Glutamatergic neuron (in vitro differentiated cells): ENCODE measurements at regions not wholly inside any gene's neighbourhood (a gene's known extent, or its start where the extent isn't known, plus 50 kb on each side); places are given as distances from the start of the nearest gene placed in this dataset.

ENCODE experiments used
- DNase-seq: peaks from one replicate; pipeline ENCODE4 v3.0.0; 2022
- H3K27ac Mint-ChIP-seq: one replicate; pipeline ENCODE4 v1.8.0; 2020; ENCODE audit warnings: mild to moderate bottlenecking, mixed read lengths, inconsistent platforms; ENCODE audit not compliant: unreplicated experiment
- H3K27me3 Mint-ChIP-seq: one replicate; pipeline ENCODE4 v1.8.0; 2020; ENCODE audit warnings: mild to moderate bottlenecking, moderate library complexity, mixed read lengths, inconsistent platforms; ENCODE audit not compliant: unreplicated experiment
- H3K36me3 Mint-ChIP-seq: one replicate; pipeline ENCODE4 v1.8.0; 2020; ENCODE audit warnings: mild to moderate bottlenecking, mixed read lengths, inconsistent platforms; ENCODE audit not compliant: unreplicated experiment
- H3K4me1 Mint-ChIP-seq: one replicate; pipeline ENCODE4 v1.8.0; 2020; ENCODE audit warnings: mild to moderate bottlenecking, low read depth, mixed read lengths, inconsistent platforms; ENCODE audit not compliant: unreplicated experiment
- H3K4me3 Mint-ChIP-seq: one replicate; pipeline ENCODE4 v1.8.0; 2020; ENCODE audit warnings: mild to moderate bottlenecking, mixed read lengths, inconsistent platforms; ENCODE audit not compliant: unreplicated experiment
- H3K9me3 Mint-ChIP-seq: one replicate; pipeline ENCODE4 v1.8.0; 2020; ENCODE audit warnings: mild to moderate bottlenecking, moderate library complexity, mixed read lengths, inconsistent platforms; ENCODE audit not compliant: unreplicated experiment
- TF ChIP-seq, protein P1 (sequence below): fragments of 200-600 bp; sonication (generic); IDR thresholded peaks from one replicate; pipeline ENCODE4 v1.5.0; 2021; ENCODE audit not compliant: partially characterized antibody, unreplicated experiment

DNA sequence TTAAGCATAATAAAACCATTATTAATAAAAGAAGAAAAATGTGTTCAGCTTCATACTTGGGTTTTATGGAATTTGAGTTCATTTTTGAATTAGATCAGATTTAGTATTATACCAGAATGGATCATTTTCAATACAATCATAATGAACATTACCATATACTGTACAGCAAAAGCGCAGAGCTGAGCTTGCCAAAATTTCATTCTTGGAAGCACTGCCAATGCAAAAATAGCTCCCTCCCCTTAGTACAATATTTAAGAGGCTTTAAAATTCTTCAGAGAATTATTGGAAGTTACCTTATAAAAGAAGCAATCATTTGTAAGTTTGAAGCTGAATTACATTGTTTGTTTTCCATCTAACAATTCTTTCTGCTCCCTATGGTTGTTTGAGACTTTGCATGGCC is 938.1 kb upstream of the SLC39A10 start:
- Mint-ChIP-seq H3K27me3 (no peaks in the 10 kb centered on the region), H3K36me3 (no peaks in the 10 kb centered on the region), H3K4me1 (peaks cover 5% of the 10 kb centered on the region), H3K27ac (no peak overlapping the region), H3K9me3 (no peaks in the 10 kb centered on the region), H3K4me3 (no peak overlapping the region)
- DNase-seq, result no peak
- TF ChIP-seq, protein P1, sequence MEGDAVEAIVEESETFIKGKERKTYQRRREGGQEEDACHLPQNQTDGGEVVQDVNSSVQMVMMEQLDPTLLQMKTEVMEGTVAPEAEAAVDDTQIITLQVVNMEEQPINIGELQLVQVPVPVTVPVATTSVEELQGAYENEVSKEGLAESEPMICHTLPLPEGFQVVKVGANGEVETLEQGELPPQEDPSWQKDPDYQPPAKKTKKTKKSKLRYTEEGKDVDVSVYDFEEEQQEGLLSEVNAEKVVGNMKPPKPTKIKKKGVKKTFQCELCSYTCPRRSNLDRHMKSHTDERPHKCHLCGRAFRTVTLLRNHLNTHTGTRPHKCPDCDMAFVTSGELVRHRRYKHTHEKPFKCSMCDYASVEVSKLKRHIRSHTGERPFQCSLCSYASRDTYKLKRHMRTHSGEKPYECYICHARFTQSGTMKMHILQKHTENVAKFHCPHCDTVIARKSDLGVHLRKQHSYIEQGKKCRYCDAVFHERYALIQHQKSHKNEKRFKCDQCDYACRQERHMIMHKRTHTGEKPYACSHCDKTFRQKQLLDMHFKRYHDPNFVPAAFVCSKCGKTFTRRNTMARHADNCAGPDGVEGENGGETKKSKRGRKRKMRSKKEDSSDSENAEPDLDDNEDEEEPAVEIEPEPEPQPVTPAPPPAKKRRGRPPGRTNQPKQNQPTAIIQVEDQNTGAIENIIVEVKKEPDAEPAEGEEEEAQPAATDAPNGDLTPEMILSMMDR, result no peak

DNA sequence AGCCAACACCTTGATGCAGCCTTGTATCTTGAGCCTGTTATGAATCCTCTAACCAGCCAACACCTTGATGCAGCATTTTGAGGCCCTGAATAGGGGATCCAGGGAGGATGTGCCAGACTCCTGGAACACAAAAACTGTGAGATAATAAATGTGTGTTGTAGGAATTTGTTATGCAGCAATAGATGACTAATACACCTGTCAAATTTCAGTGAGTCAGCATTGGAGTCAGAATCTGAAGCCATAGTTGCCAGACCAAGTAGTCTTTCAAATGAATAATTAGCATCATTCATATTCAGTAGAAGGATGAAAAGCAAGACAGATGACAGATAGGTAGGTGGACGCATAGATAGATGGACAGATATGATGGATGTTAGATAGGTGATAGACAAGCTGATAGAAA is 942.5 kb upstream of the SLC39A10 start:
- H3K27ac Mint-ChIP-seq, result no peak overlapping the region
- H3K9me3 Mint-ChIP-seq, result no peaks in the 10 kb centered on the region
- H3K4me1 Mint-ChIP-seq, result no peaks in the 10 kb centered on the region
- H3K4me3 Mint-ChIP-seq, result no peak overlapping the region
- no peak for DNase-seq
- H3K27me3 Mint-ChIP-seq, result no peaks in the 10 kb centered on the region
- TF ChIP-seq, protein P1, result no peak
- no peaks in the 10 kb centered on the region for H3K36me3 Mint-ChIP-seq

DNA sequence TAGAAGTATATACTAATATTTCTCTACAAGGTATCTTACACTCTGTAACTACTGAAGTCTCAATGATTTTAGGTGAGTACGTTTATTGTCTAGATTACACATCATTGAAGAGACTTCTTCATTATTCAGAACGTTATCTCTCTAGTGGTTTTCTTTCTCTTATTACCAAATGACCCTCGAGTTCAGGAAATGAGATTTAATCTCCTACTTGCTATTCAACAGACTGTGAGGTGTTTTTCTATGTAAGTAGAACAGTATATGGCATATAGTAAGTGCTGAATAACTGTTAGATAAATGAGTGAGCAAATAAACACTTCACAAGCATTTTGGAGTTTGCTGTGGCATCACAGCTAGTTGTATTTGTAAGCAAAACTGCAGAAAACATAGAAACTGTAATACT is 947.2 kb upstream of the SLC39A10 start:
- no peak overlapping the region for H3K4me3 Mint-ChIP-seq
- no peak overlapping the region for H3K27ac Mint-ChIP-seq
- no peaks in the 10 kb centered on the region for H3K9me3 Mint-ChIP-seq
- no peaks in the 10 kb centered on the region for H3K27me3 Mint-ChIP-seq
- no peaks in the 10 kb centered on the region for H3K36me3 Mint-ChIP-seq
- no peak for DNase-seq
- TF ChIP-seq, protein P1, result no peak
- no peaks in the 10 kb centered on the region for H3K4me1 Mint-ChIP-seq

DNA sequence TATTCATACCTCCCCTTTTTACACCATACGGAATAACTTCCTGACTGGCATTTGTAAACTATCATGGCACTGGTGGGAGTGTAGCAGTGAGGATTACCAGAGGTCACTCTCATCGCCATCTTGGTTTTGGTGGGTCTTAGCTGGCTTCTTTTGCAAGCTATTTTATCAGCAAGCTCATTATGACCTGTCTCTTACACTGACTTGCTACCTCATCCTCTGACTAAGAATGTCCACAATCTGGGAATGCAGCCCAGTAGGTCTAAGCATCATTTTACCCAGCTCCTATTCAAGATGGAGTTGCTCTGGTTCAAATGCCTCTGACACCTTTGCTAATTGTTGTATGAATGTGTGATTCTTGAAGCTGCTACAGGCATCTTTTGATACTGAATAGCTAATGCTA is 950.8 kb upstream of the SLC39A10 start:
- Mint-ChIP-seq H3K4me1 (no peaks in the 10 kb centered on the region), H3K36me3 (no peaks in the 10 kb centered on the region), H3K27ac (no peak overlapping the region), H3K9me3 (no peaks in the 10 kb centered on the region), H3K27me3 (no peaks in the 10 kb centered on the region), H3K4me3 (no peak overlapping the region)
- TF ChIP-seq, protein P1, result no peak
- DNase-seq, result no peak

DNA sequence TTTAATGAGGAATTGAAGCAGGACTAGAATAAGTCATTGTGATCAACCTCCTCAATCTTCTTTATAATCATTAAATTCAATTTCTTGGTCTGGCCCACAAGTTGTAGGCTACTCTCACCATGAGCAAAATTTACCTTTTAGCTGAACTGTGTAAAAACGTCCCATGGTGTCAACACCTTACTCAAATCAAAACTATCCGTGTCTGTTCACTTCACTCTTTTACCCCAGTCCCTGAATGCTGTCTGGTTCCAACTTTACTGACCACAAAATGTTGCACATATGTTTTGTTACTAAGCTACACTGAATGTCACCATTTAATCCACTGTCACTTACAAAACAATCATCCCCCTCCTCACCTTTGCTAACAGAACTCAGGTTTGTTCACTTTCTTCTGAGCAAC is 951.6 kb upstream of the SLC39A10 start:
- TF ChIP-seq, protein P1, result no peak
- H3K36me3 Mint-ChIP-seq, result no peaks in the 10 kb centered on the region
- no peak overlapping the region for H3K27ac Mint-ChIP-seq
- no peaks in the 10 kb centered on the region for H3K9me3 Mint-ChIP-seq
- H3K4me1 Mint-ChIP-seq, result no peaks in the 10 kb centered on the region
- H3K27me3 Mint-ChIP-seq, result no peaks in the 10 kb centered on the region
- H3K4me3 Mint-ChIP-seq, result no peak overlapping the region
- DNase-seq, result no peak
